ENCODE measurements at regions not wholly inside any gene's neighbourhood (a gene's known extent, or its start where the extent isn't known, plus 50 kb on each side); places are given as distances from the start of the nearest gene placed in this dataset.
"Not testable (repeated sequence)": the region's sequence is repeated elsewhere in the genome, so short reads cannot be mapped to it uniquely, and the experiment has no call there.

DNA sequence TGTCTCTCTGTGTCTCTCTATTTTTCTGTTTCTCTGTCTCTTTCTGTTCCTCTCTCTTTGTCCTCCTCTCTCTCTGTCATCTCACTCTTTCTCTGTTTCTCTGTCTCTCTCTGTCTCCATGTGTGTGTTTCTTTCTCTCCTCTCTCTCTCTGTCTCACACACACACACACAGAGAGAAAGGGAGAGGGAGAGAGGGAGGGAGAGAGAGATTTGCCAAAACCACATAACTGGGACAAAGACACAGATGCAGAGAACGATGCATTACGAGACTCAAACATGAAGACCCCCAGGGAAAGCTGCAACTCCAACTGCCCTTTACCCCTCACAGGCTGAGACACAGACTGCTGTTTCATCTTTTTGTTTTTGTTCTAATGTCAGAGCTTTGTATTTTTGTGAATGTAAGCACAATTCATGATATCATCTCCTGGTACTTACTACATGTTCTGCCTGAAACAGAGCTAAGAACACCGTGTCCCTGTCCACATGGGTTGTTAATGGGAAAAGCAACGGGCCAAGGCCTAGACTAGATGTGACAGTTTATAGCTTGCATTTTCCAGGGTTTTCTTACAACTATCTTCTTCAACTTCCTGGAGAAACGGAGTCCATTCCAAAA, 177.1 kb upstream of the ARID1B start:
- DNase-seq: no peak

DNA sequence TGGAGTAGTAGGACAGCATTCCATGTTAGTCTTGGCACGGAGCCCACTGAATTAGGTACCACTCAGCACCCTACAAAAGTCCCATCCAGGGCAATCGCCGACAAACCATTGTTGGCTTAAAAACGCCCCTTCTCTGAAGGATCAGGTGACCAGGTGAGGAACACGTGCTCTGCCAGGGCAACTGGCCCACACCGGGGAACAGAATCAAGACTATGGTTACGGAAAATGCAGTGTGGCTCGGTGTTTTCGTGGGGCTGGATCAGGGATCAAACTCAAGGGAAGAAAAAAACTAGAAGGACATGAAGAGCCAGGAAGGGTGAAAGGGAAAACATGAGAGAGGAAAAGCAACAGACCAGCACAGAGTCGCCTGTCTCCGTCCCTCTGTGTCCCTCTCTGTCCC, 177.8 kb upstream of the ARID1B start:
- no peak for DNase-seq

DNA sequence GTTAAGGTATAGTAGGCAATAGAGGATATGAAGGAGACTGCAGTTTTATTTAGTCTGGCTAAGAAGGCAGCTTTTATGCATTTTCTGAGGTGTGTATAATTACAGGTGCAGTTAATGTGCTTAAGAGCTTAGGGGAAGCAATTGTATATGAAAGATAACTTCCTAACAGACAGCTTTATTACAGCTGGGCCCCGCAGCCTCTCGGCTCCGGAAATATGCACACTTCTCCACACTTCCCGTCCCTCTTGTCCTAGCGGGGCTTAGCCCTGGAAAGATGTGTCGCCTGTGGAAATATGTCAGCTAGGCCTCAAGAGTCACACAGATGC, 178.4 kb upstream of the ARID1B start:
- DNase-seq: no peak

DNA sequence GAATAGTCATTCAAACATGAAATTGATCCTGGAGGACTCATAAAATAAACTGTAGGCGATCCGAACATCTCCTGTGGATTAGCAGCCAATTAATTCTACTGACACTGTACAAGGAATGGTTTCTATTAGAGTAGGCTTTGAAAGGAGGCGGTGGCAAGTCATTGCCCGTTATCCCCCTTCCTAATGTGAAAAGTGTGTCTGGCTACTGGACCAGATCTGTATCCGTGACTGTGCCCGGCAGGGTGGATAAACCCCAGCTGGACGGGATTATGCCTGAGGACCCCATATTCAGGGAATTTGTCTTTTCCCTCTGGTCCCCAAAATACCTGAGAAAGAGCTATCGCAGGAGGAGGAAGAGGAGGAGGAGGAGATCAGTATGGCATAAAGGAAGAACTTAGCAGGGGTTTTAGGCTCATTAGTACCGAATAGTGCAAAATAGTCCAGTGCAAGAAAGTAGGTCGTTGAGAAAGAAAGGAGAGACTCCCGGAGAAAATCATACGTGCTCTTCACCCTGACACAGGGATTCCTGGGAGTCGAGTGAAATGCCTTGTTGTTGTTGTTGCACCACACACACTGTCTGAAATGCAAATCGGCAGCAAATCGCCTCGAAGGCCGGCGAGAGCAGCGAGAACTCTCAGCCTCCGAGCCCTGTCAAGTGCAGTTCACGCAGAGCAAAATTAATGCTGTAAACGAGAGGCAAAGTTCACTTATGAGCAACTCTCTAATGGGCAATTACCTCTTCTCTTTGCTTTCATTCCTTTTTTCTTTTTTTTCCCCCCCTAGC, 178.9 kb upstream of the ARID1B start:
- DNase-seq: no peak

DNA sequence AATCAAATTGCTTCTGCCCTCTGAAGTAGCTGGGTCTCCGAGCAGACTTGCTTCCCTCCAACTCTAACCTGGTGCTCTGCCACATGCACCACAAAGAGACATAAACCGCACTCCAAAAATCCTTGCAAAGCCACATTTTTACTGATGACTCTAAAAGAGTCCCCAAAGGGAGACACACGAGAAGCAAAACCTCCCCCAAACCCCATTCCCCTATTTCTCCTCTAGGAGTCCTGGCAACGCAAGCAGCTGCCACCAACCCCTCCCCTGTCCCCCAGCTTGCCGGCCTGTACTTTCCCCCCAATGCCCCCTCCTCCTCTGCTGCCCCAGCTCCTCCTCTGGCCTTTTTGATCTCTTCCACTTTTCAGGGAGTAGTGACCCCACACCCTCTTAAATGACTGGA, 180.1 kb upstream of the ARID1B start:
- no peak for DNase-seq

DNA sequence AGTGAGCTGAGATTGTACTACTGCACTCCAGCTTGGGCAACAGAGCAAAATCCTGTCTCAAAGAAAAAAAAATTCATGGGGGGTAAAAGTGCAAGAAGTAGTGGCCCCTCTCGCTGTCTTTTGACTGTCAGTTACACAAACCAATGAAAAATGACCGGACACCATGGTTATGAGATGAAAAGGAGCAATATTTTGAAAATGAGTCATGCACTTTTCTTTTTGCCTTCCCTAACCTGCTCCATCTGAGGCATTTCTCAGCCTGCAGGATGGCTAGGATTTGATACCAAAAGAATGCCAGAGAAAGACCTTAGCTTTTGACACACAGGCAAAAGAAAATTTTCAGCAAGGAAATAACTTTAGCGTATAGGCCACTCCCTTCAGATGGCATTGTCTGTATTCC, 181.7 kb upstream of the ARID1B start:
- no peak for DNase-seq

DNA sequence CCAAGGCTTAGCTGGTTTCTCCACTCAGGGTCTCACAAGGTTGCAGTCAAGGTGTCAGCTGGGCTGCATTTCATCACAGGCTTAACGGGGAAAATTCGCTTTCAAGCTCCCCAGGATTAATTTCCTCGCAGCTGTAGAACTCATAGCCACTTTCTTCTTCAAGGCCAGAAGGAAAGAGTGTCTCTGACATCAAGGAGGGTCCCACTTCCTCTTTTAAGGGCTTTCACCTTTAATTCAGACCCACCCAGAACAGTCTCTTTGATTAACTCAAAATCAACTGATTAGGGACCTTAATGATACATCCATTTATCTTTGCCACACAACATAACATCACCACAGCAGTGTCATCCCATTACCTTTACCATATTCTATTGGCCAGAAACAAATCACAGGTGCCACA, 183.3 kb upstream of the ARID1B start:
- no peak for DNase-seq

DNA sequence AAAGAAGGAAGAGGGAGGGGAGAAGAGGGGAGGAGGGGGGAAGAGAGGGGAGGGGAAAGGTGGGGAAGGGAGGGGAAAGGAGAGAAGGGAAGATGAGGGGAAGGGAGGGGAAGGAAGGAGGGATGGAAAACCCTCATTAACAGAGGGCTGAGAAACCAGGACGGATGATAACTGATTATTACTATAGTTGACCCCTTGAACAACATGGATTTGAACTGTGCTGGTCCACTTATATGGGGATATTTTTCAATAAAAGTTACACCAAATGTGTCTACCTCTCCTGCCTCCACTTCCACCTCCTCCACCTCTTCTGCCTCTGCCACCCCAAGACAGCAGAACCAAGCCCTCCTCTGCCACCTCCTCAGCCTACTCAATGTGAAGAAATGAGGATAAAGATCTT, 184.1 kb upstream of the ARID1B start:
- no peak for DNase-seq

DNA sequence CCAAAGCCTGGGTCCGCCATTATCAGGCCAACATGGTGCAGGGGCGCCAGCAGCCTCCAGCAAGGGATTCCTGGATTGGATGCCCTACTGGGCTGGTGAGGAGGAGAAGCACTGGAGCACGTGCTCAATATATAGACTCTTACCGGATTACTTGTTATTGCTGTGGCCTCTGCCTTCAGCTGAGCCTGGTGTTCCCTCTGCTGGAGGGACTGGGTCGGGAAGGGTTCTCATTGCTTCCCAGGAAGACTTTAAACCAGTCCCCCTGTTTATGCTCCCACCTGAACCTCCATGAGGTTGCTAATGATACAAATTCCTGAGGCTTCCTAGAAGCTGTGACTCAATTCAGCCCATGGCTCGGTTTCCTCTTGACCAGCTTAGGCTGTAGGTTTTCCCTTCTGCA, 186.7 kb upstream of the ARID1B start:
- no peak for DNase-seq

DNA sequence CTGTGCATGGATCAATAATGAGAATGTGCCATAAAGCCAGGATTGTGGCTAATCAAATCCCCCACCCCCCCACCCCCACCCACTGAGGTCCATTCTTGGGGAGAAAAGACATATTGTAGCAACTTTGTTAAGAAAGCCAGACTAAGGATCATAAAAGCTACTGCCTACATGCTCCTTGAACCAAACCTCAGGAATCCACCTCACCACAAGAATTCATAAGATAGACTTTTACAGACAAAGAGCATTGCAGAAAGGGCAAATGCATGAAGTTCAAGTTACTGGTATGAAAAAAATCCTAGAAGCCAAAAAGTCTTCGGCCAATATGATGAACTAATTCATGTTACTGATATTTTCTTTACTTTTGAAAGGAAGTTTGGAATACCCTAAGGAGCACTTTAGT, 187.9 kb upstream of the ARID1B start:
- DNase-seq: no peak

DNA sequence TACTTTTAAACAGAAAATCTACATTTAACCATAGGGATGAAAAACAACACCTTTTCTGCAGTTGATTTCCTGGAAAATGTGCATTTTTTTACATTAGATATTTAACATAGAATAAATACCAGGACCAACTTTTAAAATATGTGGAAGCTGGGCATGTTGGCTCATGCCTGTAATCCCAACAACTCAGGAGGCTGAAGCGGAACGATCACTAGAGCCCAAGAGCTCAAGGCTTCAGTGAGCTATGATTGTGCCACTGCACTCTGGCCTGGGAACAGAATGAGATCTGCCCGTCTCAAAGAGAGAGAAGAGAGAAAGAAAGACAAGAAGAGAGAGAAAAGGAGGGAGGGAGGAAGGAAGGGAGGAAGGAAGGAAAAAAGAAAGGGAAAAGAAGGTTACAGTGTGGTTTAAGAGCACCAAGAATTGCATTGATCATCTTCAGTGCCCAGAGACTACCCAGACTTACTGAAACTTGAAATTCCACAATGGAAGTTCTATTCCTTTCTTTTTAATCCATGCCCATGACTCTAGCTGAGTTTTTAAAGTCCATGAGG, 189.4 kb upstream of the ARID1B start:
- no peak for DNase-seq

DNA sequence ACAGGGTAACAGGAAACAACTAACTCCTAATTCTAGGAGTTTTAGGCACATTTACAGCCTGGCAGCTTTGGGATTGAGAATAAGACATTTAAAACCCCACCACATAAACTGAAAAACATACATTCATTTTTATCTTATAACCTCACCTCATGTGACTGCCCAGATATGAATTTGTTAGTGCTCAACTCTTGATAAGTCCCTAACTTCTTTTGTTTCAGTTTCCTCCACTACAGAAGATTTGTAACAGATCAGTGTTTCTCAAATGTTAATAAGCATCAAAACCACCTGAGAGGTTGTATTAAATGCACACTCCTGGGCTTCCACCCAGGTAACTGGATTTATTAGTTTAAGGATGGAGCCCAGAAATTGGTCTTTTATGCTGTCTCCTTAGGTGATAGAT, 190.1 kb upstream of the ARID1B start:
- DNase-seq: no peak

DNA sequence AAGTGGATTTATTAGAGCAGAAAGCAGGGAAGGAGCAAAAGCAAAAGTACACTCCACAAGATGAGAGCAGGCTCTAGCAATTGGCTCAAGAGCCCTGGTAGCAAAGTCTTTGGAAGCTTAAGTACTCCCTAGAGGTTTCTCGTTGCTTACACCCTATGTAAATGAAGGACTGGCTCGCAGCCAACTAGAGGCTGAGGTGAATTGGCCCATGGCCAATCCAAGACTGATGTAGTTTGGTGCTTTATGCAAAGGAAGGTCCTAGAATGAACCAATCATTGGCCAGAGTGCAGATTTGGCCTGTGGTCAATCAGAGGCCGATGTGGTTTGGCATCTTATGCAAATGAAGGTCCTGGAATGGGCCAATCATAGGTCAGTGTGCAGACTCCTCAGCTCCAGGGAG, 191.3 kb upstream of the ARID1B start:
- no peak for DNase-seq

DNA sequence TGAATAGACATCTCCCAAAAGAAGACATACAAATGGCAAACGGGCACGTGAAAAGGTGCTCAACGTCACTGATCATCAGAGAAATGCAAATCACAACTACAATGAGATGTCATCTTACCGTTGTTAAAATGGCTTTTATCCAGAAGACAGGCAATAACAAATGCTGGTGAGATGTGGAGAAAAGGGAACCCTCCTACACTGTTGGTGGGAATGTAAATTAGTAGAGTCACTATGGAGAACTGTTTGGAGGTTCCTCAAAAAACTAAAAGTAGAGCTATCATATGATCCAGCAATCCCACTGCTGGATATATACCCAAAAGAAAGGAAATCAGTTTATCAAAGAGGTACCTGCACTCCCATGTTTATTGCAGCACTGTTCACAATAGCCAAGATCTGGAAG, 193.1 kb upstream of the ARID1B start:
- DNase-seq: not testable (repeated sequence)

DNA sequence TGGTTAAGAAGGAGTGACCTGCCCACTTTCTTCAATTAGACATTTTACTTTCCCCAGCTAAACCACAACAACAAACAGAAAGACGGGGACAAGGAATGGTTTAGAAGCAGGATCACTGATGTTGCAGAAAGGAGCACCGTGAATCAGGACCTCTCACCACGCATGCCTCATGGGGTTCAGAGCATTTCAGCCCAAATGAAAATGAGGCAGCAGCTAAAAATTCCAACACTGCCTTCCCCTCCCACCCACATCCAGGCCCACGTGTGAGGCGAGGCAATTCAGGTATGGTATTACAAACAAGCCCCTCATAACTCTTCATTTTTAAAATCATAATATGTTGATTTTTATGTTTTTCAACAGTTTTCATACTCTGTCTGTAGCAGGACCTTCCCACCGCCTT, 194.1 kb upstream of the ARID1B start:
- DNase-seq: no peak

DNA sequence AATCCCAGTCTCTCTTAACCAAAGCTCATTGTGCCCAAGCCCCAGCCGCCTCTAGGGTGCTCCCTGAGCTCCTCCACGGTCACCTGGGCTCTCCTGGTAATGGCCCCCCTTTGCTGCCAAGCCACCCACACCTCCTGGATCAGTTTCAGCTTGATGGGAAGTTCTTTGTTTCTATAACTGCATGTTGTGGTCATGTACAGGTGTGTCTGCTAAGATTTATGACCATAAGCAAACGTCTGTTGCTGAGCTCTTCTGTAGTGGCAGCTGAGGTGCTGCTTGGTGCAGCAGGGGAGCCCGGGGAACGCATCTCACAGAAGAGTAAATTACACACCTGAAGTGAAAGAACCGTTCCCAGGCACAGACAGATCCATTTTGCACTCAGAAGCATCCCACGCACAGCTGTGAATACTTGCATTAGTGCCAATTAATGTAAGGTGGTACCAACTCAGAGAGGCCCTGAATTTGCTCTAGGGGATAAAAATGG, 194.6 kb upstream of the ARID1B start:
- no peak for DNase-seq

DNA sequence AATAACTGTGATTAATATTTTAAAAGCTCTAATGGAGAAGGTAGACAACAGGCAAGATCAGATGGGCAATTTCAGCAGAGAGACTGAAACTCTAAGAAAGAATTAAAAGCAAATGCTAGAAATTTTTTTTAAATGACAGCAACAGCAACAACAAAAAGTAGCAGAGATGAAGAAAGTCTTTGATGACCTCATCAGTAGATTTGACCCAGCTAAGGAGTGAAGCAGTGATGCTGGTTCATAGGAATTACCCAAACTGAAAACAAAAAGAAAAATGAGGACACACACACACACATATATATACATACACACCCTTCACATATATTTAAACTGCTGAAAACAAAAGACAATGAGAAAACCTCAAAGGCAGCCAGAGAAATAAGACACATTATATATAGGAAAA, 197.6 kb upstream of the ARID1B start:
- no peak for DNase-seq

DNA sequence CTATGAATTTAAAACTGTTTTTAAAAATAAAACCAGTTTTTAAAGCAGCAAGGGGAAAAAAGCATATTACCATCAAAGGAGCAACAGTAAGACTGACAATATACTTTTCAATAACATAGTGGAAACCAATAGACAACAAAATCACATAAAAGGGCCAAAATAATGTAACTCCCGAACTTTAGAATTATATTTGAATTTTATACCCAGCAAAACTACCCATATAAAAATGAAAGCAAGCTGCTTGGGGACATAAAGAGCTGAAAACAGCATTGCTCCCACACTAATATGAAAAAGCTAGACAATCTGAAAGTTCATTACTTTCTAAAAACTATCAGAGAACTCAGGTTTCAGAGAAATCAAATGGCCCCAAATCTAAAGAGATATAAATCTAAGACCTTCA, 199.4 kb upstream of the ARID1B start:
- no peak for DNase-seq

DNA sequence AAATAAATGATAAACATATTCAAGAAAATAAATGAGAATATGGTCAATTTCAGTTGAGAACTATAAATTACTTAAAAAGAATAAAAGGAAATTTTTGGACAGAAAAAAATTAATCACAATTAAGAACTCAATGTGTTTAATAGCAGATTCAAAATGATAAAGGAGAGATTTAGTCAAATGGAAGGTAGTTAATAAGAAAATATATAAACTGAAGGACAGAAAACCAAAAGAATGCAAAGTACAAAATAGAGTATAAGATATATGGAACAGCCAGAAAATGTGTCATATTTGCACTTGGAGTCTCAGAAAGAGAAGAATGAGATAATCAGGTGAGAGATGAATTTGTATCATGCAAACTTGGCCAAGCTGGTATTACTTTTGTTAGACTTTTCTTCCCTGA, 201.8 kb upstream of the ARID1B start:
- DNase-seq: no peak

DNA sequence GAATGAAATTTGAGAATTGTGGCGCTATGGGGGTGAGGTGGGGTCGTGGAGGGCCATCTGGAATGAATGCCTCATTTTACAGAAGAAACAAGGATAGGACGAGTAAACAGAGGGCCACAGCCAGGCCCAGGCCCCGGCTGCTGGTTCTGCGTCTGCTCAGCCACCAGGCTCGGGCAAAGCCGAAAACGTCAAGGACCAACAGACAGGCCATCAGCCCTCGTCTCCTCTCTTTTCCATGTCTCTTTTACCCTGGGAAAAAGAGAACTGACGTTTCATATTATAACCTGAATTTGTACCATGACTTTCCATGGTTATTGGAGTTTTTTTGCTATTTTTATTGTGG, 212.4 kb upstream of the ARID1B start:
- DNase-seq: no peak

DNA sequence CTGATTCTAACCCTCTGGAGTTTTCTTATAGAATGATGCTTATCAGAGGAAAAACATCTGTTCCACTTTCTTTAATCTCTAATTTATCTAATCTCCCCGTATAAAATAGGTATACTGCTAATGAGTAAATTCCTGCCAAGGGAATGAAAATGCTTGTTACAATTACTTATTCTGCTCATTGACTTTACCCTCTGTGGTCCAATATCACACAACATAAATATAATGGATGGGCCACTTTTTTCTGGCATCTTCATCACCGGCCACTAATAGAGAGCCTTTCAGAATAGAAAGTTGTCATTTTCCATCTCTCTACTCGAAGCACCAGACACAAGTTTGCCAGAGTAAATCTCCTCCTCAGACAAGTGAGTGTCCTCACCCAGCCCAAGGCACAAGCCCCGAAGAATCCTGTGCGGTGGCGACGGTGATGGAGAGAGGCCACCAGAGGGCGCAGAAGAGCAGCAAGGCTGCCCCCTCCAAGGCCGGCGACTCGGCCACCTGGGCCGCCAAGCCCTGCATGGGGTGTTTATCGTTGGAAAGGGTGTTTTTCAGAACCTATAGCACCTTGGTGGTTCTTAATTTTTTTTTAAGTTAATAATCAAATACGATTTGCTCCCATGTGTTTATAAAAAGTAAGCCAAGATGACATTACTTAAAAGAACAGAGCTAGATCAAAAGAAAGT, 212.9 kb upstream of the ARID1B start:
- DNase-seq: peak; percentile 94

DNA sequence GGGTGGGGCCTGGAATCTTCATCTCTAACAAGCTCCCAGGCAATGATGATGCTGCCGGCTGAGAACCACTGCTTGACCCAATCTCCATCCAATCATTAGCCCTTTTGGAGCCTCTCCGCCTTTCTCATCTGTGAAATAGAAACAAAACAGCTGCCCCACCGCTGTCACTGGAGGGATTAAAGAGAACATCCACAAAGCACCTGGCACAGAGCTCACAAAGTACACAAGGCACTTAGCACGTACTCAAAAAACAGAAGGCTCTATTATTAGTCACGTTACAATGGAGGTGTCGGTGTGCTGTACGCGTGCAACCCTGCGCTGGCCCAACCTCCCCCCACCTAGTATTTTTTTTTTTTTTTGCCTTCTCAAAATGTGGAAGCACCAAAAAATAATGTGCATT, 213.5 kb upstream of the ARID1B start:
- no peak for DNase-seq

DNA sequence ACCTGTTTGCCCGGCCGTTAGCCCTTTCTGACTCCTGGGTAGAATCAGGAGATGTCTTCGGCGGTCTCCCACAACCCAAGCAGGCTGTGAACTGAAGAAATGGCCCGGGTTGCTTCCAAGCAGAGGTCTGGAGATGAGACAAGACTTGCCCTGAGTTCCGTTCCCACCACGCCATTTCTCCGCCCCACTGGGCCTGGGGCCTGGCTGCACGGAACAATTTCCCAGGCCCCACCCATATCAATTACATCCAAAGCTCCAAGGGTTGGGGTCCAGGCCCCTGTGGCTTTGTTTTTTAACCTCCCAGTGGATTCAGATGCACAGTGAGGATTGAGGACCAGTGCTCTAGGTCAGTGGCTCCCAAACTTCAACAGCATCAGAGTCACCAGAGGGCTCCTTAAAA, 214.5 kb upstream of the ARID1B start:
- no peak for DNase-seq

DNA sequence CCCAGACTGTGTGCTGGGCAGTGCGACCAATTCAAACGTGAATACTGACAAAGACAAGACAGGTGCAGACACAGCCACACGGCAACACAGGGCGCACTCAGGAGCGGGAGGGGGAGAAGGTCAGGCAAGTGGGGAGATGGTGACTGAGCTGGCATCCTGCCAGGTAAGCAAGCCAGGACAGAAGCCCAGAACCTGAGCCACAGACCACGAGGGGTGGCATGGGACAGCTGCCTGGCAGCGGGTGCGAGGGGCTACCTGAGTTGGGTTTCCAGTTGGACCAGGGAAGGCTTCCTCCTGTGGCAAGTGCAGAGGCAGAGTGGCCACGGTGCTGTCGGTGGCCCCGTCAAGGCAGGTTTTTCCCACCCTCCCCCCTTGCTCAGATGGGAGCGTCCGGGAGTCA, 215.2 kb upstream of the ARID1B start:
- DNase-seq: no peak

Data from activated CD8-positive, alpha-beta memory T cell treated with anti-CD3 and anti-CD28 coated beads, Interleukin-2, amount 50 U/mL, for 48 hours (primary cell).